ENCODE measurements at regions not wholly inside any gene's neighbourhood (a gene's known extent, or its start where the extent isn't known, plus 50 kb on each side); places are given as distances from the start of the nearest gene placed in this dataset.

DNA sequence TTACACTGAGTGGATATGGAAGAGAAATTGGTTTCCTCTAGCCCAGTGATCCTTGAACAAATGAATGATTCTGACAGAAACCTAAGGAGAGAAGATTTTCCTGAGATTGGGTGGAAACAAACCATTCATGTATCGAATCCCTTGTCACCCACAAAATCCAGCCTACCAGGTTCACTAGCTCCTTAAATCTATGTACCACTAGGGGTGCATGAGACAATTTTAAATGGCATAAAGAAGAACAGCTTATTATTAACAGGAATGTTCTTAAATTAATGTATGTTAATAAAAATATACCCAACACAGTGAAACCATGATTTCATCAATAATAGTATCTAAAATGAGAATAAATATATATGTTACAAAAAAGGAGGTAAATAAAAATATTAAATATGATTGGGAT, 118.4 kb upstream of the LNX1 start:
- H3K4me3 ChIP-seq (ENCODE audit: low read depth, low read length) = no peak overlapping the region
- H3K27me3 ChIP-seq (replicated peaks) = no peaks in the 10 kb centered on the region
- H3K27ac ChIP-seq = no peak overlapping the region
- no peak for DNase-seq
- in situ Hi-C loops (cut with HindIII; ENCODE audit: low pct_ligation_motif_present, low sequenced_read_pairs) = loop anchor here (25.0 kb wide), 1 partner anchor 503 kb away; no protein-coding TSS in a partner anchor
- no peaks in the 10 kb centered on the region for H3K36me3 ChIP-seq (replicated peaks)
- TF ChIP-seq, protein P1, sequence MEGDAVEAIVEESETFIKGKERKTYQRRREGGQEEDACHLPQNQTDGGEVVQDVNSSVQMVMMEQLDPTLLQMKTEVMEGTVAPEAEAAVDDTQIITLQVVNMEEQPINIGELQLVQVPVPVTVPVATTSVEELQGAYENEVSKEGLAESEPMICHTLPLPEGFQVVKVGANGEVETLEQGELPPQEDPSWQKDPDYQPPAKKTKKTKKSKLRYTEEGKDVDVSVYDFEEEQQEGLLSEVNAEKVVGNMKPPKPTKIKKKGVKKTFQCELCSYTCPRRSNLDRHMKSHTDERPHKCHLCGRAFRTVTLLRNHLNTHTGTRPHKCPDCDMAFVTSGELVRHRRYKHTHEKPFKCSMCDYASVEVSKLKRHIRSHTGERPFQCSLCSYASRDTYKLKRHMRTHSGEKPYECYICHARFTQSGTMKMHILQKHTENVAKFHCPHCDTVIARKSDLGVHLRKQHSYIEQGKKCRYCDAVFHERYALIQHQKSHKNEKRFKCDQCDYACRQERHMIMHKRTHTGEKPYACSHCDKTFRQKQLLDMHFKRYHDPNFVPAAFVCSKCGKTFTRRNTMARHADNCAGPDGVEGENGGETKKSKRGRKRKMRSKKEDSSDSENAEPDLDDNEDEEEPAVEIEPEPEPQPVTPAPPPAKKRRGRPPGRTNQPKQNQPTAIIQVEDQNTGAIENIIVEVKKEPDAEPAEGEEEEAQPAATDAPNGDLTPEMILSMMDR (IDR thresholded peaks at IDR 0.05; ENCODE audit: low read depth, low read length, missing control alignments) = peak; percentile 30

DNA sequence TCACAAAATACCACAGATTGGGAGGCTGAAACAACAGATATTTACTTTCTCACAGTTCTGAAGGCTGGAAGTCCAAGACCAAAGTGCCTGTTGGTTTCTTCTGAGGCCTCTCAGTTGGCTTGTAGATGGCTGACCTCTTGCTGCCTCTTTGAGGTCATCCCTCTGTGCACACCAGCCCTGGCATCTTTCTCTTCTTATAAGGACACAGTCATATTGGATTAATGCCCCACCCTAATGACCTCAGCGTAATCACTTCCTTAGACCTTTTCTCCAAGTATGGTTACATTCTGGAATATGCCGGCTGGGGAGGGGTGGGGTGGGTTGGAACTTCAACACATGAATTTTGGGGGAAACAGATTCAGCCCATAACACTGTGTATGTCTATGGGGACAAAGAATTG, 116.2 kb upstream of the LNX1 start:
- no peak overlapping the region for H3K27ac ChIP-seq
- no peaks in the 10 kb centered on the region for H3K36me3 ChIP-seq (replicated peaks)
- TF ChIP-seq, protein P1 (IDR thresholded peaks at IDR 0.05; ENCODE audit: low read depth, low read length, missing control alignments) = no peak
- H3K4me3 ChIP-seq (ENCODE audit: low read depth, low read length) = no peak overlapping the region
- in situ Hi-C loops (cut with HindIII; ENCODE audit: low pct_ligation_motif_present, low sequenced_read_pairs) = loop anchor here (25.0 kb wide), 1 partner anchor 505 kb away; no protein-coding TSS in a partner anchor
- H3K27me3 ChIP-seq (replicated peaks) = no peaks in the 10 kb centered on the region
- no peak for DNase-seq

DNA sequence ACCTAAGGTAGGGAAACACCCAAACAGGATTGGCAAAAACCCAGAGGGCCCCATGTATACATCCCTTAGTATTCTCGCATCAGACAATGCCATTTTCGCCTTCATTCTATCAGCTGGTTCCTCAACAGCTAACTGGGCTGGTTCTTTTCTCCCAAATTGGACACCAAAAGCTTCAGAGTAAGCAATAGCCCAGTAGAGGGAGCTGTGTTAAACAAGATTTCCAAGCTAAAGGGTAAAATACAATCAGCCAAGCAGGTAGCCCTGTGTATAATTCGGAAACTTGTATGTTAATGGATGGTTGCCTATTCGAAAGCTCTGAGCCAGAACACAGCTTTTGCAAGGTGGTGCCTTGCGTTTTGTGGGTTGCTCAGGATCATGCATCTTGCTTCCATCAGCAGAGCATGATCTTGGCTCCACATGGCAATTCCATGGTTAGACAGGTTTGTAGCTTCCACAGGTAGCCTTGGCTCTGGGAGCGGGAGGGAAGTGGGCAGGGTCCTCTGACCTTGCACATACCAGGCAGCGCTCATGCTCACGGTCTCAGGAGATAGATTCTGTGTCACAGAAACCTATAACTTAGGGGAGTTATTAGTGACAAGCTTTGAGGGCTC, 115.2 kb upstream of the LNX1 start:
- in situ Hi-C loops (cut with HindIII; ENCODE audit: low pct_ligation_motif_present, low sequenced_read_pairs) = loop anchor here (25.0 kb wide), 1 partner anchor 506 kb away; no protein-coding TSS in a partner anchor
- Histone ChIP-seq H3K27ac (no peak overlapping the region), H3K36me3 (replicated peaks) (no peaks in the 10 kb centered on the region), H3K27me3 (replicated peaks) (no peaks in the 10 kb centered on the region), H3K4me3 (ENCODE audit: low read depth, low read length) (no peak overlapping the region)
- TF ChIP-seq, protein P1 (IDR thresholded peaks at IDR 0.05; ENCODE audit: low read depth, low read length, missing control alignments) = peak; percentile 80
- peak; percentile 47 for DNase-seq

DNA sequence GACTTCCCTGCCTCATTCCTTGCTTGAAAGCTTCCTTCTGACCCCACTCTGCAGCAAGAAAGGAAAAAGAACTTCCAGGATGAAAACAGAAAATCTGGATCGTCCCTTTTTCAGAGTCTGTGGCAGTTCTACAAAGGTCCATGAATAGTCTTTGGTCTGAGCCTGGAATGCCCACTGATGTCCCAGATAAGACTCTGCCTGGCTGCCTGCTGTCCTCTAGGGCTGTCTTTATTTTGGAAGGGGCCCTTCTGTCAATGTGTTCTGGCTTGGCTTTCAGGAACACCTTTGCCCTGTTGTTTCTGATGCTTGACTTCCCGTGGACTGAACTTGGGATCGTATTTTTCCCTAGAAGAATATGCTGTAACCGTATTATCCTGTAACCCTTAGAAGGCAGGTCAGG, 114.7 kb upstream of the LNX1 start:
- in situ Hi-C loops (cut with HindIII; ENCODE audit: low pct_ligation_motif_present, low sequenced_read_pairs) = loop anchor here (25.0 kb wide), 1 partner anchor 506 kb away; no protein-coding TSS in a partner anchor
- DNase-seq = no peak
- H3K4me3 ChIP-seq (ENCODE audit: low read depth, low read length) = no peak overlapping the region
- no peaks in the 10 kb centered on the region for H3K36me3 ChIP-seq (replicated peaks)
- H3K27ac ChIP-seq = no peak overlapping the region
- TF ChIP-seq, protein P1 (IDR thresholded peaks at IDR 0.05; ENCODE audit: low read depth, low read length, missing control alignments) = no peak
- no peaks in the 10 kb centered on the region for H3K27me3 ChIP-seq (replicated peaks)

DNA sequence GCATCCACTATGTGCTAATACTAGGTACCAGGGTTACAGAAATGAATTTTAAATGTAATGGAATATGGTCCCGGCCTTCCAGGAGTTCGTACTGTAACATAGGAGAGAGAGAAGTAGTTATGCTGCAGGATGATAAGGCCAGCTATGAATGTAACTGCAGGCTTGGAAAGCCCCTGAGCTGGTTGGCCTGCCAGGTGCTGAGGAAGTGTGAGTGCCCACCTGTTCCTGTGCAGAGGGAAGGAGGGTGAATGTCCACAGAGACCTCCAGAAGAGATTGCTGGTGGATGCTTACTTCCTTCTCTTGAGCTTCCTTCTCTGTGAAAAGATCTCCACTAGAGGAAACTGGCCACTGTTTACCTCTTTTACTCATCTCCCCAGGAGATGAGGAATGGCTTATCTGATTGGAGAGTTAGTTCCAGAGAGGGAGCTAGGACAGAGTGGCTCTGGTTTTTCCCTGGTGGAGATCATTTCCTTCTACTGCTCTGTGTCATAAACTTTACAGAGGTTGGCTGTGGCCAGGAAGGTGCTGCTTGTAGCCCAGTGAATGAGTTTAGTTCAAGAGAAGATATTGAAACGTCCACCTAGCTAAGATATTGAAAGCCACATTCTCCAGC, 114.0 kb upstream of the LNX1 start:
- no peaks in the 10 kb centered on the region for H3K27me3 ChIP-seq (replicated peaks)
- H3K4me3 ChIP-seq (ENCODE audit: low read depth, low read length) = no peak overlapping the region
- no peak for DNase-seq
- in situ Hi-C loops (cut with HindIII; ENCODE audit: low pct_ligation_motif_present, low sequenced_read_pairs) = loop anchor here (25.0 kb wide), 1 partner anchor 507 kb away; no protein-coding TSS in a partner anchor
- H3K27ac ChIP-seq = no peak overlapping the region
- TF ChIP-seq, protein P1 (IDR thresholded peaks at IDR 0.05; ENCODE audit: low read depth, low read length, missing control alignments) = no peak
- H3K36me3 ChIP-seq (replicated peaks) = no peaks in the 10 kb centered on the region

All from brain microvascular endothelial cell (primary cell).